GM21390 (cell line): ENCODE measurements at regions not wholly inside any gene's neighbourhood (a gene's known extent, or its start where the extent isn't known, plus 50 kb on each side); places are given as distances from the start of the nearest gene placed in this dataset.
"Not testable (repeated sequence)": the region's sequence is repeated elsewhere in the genome, so short reads cannot be mapped to it uniquely, and the experiment has no call there.

Experiments used
- ATAC-seq: cut with Tn5 transposase; IDR thresholded peaks from one replicate; pipeline ENCODE4 v1.9.1; 2021; ENCODE audit not compliant: unreplicated experiment

DNA sequence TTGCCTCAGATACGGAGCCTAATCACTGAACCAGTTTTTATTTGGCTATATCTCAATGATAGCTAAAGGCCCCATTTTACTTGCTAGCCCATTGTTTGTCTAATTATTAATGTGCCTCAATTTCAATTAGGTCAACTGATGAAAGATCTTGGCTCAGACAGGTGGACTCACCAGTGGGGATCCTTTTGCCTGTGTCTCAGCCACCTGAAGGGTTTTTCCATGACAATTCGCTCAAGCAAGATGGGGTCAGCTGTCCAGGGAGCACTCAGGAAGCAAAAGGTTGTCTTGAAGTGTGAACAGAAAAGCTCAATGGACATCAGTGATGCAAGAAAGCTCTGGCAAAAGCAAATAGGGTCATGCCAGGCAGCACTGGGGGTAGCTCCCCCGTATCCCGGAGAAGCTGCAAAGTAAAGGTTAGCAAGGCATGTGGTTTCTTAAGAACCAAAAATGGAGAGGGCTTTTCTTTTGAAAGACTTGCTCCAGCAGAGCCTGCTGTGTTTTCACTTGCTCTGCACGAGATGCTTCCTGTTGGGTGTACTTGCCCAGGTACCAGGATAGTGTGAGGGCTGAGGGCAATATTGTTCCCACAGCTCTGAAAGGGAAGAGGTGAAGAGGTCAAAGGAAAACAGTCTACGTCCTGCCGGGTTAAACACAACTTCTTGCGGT lies 541.2 kb upstream of the CDH5 start:
- ATAC-seq, result no peak

DNA sequence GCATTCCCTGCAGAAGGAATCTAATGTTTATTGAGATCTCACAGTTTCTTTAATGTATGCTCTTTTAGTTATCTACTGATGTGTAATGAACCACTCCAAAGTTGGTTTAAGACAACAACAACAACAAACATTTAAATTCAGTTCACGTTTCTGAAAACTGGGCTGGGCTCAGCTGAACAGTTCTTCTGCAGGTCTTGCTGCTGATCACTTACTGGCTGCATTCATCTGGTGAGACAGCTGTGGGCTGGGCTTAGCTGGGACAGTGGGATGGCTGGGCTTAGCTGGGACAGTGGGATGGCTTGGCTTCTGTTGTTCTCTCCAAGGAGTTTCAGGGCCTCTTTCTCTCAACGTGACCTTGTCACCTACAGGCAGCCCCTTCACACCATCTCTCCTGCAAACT lies 544.3 kb upstream of the CDH5 start:
- ATAC-seq, result no peak

- ATAC-seq, result no peak
Measured at GRCh38 chr16:65819136-65819898, 547.2 kb upstream of the CDH5 start.

DNA sequence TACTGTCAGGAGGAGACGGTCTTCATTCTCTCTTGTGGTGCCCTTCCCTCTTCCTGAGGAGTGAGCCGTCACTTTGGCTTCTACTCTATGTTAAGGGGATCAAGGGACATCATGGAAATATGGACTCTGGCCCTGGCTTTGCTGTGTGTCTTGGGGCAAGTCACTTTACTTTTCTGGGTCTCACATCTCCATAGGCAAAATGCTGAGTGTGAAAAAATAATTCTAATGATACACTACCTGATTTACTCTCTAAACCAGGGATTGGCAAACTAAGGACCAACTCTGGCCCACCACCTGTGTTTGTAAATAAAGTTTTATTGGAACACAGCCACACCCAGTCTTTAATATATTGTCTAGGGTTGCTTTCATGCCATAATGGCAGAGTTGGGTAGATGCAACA lies 548.7 kb upstream of the CDH5 start:
- no peak for ATAC-seq

GRCh38 chr16:65817066-65817465 lies 549.4 kb upstream of the CDH5 start:
- ATAC-seq, result no peak

- ATAC-seq, result no peak
Measured at GRCh38 chr16:65816556-65816955, 549.9 kb upstream of the CDH5 start.

DNA sequence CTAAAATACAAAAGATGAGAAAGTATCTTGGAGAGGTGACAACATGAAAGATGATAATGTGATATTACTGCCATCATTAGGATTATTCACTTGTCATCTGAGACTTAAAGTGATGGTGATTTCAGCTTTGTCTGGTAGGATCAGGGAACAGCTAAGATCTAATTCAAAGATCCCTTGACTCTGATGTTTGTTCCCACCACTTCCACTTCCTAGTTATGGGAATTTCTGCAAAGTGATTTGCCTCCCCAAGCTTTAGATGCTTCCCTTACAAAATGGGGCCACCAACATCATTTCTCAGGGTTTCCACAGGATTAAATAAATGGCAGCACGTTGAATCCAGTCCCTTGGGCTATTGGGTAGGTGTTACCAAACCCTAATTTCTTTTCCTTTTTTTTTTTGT lies 550.8 kb upstream of the CDH5 start:
- ATAC-seq, result no peak

DNA sequence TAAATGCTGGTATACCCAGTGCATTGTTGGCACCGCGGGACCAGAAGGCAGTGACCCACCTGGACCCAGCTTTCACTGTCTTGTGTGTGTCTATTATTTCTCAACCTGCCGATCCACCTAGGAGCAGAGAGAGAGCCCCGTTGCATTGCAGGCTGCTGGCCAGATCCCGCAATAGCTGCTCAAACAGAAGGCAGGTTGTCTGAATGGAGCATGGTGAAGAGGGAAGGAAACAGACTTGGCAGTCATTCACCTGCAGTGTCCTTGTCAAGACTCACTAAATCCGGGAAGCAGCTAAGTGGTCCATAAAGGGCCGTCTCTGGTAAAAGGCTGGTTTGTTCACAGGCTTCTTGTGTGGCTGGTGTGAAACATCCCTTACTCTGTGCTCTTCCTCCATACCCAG lies 552.6 kb upstream of the CDH5 start:
- ATAC-seq, result not testable (repeated sequence)

DNA sequence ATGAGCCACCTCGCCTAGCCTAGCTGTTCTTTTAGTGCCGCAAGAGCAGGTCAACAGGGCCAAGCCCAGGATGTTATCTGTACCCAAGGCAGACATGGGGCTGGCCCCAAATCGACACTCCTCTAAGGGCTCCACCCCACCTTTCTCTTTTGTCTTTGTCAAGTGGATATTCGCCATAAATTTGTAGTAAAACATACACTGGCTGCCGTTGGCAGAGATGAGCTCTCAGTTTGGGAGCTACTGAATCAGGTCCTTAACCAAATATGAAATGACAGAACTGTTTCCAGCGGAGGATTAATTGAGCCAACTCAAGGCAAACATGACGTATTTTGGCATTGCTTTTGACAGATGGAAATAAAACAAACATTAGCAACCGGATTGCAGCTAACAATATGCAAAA lies 556.9 kb upstream of the CDH5 start:
- ATAC-seq, result no peak

GRCh38 chr16:65808790-65809189 lies 557.7 kb upstream of the CDH5 start:
- ATAC-seq, result no peak

- ATAC-seq, result no peak
Measured at GRCh38 chr16:65807858-65808257, 558.6 kb upstream of the CDH5 start.

GRCh38 chr16:65805704-65806103 lies 560.8 kb upstream of the CDH5 start:
- ATAC-seq, result not testable (repeated sequence)

GRCh38 chr16:65796481-65796880 lies 570.0 kb upstream of the CDH5 start:
- no peak for ATAC-seq

- no peak for ATAC-seq
Measured at GRCh38 chr16:65794973-65795372, 571.5 kb upstream of the CDH5 start.

DNA sequence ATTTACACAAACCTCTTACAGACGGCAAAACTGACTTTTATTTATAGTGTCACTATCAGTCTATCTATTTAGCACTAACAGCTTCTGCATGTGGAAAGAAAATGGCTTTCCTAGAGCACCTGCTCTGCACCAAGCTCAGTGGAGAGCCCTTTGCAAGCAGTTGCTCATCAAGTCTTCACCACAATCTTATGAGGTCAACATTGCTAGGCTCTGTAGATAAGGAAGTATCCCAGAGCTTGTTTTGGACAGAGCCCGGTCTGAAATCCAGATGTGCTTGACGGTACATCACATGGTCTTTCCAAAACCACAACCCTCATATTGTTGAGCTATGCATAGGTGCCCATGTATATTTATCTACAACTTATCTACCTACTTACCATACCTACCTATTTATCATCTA lies 572.7 kb upstream of the CDH5 start:
- no peak for ATAC-seq

DNA sequence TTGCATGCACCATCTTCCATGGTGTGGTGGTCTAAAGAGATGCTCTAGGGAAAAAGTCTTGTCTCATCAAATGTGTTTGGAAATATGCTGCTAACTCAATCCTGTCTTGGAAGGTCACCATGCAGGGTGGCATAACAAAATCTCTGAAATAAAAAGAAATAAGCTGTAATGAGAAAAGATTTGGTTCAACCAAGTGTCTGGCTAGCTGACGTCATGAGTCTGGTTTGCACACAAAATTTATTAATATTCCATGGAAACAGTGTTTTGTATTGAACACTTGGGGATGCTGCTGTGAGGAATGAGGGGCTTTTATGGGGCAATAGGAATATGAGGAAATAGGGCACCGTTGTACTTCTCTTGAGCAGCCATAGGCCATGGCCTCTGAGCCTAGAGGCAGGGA lies 575.7 kb upstream of the CDH5 start:
- no peak for ATAC-seq

- no peak for ATAC-seq
Measured at GRCh38 chr16:65789161-65789945, 577.1 kb upstream of the CDH5 start.

DNA sequence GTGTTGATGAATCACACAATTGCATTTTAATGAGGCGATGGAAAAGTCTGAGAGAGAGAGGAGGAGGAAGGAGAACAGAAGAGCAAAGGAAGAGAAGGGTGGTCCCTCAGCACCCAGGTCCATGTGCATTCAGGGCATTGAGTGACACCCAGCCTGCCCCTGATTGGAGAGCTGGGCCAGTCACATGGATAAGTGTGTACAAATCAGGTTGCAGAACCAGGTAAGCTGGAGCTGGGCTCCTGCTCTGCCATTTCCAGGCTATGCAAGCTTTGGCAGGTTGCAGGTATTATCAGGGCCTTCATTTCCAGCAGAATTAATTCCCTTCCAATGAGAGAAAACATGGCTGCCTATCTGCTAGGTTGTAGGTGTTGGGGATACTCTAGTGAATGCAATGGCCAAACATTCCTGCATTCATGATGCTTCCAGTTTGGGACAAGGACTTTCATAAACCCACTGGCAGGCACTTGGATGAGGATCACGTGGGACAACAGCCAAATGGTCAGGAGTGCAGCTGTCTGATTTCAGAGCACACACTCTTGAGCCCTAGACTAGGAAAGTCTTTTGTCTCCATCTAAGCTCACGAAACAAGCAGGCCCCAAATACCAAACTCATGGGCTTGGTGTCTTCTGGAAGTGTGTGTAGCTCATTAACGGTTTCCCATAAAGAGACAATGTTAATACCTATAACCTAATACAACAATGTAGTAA lies 577.9 kb upstream of the CDH5 start:
- no peak for ATAC-seq

GRCh38 chr16:65787921-65788320 lies 578.6 kb upstream of the CDH5 start:
- ATAC-seq, result no peak

- ATAC-seq, result no peak
Measured at GRCh38 chr16:65786916-65787315, 579.6 kb upstream of the CDH5 start.

- ATAC-seq, result no peak
Measured at GRCh38 chr16:65783709-65784474, 582.6 kb upstream of the CDH5 start.
